Loucy (cell line): ENCODE measurements at regions not wholly inside any gene's neighbourhood (a gene's known extent, or its start where the extent isn't known, plus 50 kb on each side); places are given as distances from the start of the nearest gene placed in this dataset.

Experiments
- H2AFZ ChIP-seq: fragments of 200-600 bp; sonication (generic); 2 replicates; pipeline ENCODE4 v1.6.0; 2016; ENCODE audit warnings: antibody characterized with exemption, mild to moderate bottlenecking, low read length, moderate library complexity
- H3F3A ChIP-seq: fragments of 200-600 bp; 2 replicates; pipeline ENCODE4 v1.6.0; 2016; ENCODE audit warnings: antibody characterized with exemption, low read depth, mild to moderate bottlenecking
- H3K27me3 ChIP-seq: fragments of 200-600 bp; sonication (generic); 2 replicates; pipeline ENCODE4 v1.6.1; 2014; ENCODE audit warnings: low read length, mild to moderate bottlenecking; ENCODE audit not compliant: insufficient read depth, poor library complexity, severe bottlenecking
- H3K36me3 ChIP-seq: fragments of 200-600 bp; sonication (generic); 2 replicates; pipeline ENCODE4 v1.6.1; 2016; ENCODE audit warnings: low read length; ENCODE audit not compliant: insufficient read depth
- H3K4me1 ChIP-seq: fragments of 200-600 bp; sonication (generic); 2 replicates; pipeline ENCODE4 v1.5.1; 2014; ENCODE audit warnings: low read length, mild to moderate bottlenecking; ENCODE audit not compliant: insufficient read depth, poor library complexity, severe bottlenecking
- H3K4me2 ChIP-seq: fragments of 200-600 bp; sonication (generic); 2 replicates; pipeline ENCODE4 v1.6.0; 2014; ENCODE audit warnings: antibody characterized with exemption, low read length, low read depth, mild to moderate bottlenecking; ENCODE audit not compliant: poor library complexity, severe bottlenecking
- H3K4me3 ChIP-seq: fragments of 200-600 bp; sonication (generic); 2 replicates; pipeline ENCODE4 v1.5.1; 2014; ENCODE audit warnings: low read length, mild to moderate bottlenecking, mixed read lengths; ENCODE audit not compliant: poor library complexity, severe bottlenecking
- H3K79me2 ChIP-seq: fragments of 200-600 bp; sonication (generic); 2 replicates; pipeline ENCODE4 v1.6.1; 2014; ENCODE audit warnings: low read length; ENCODE audit not compliant: insufficient read depth
- H3K9ac ChIP-seq: fragments of 200-600 bp; sonication (generic); 2 replicates; pipeline ENCODE4 v1.6.0; 2014; ENCODE audit warnings: mild to moderate bottlenecking, low read depth, low read length, moderate library complexity; ENCODE audit not compliant: poor library complexity, severe bottlenecking
- H3K9me2 ChIP-seq: fragments of 200-600 bp; sonication (generic); replicated peaks from 2 replicates; pipeline ENCODE4 v1.6.1; 2016; ENCODE audit warnings: low read depth, low read length, mixed read lengths
- H3K9me3 ChIP-seq: fragments of 200-600 bp; sonication (generic); 2 replicates; pipeline ENCODE4 v1.6.1; 2014; ENCODE audit warnings: mild to moderate bottlenecking, antibody characterized with exemption, low read length, low read depth; ENCODE audit not compliant: insufficient read depth
- H4K20me1 ChIP-seq: fragments of 200-600 bp; sonication (generic); 2 replicates; pipeline ENCODE4 v1.6.0; 2014; ENCODE audit warnings: antibody characterized with exemption, low read length, mild to moderate bottlenecking; ENCODE audit not compliant: insufficient read depth, poor library complexity, severe bottlenecking
- EZH2phosphoT487 ChIP-seq: fragments of 200-600 bp; IDR thresholded peaks from 2 replicates; pipeline ENCODE4 v1.6.1; 2018; ENCODE audit warnings: antibody characterized with exemption, mild to moderate bottlenecking, moderate library complexity, borderline replicate concordance
- TF ChIP-seq, protein P1 (sequence below): fragments of 200-600 bp; sonication (generic); conservative IDR thresholded peaks from 2 replicates; pipeline ENCODE4 v1.5.1; 2014; ENCODE audit warnings: mild to moderate bottlenecking, antibody characterized with exemption, low read length

- no peaks in the 10 kb centered on the region for H4K20me1 ChIP-seq
- TF ChIP-seq, protein P1, sequence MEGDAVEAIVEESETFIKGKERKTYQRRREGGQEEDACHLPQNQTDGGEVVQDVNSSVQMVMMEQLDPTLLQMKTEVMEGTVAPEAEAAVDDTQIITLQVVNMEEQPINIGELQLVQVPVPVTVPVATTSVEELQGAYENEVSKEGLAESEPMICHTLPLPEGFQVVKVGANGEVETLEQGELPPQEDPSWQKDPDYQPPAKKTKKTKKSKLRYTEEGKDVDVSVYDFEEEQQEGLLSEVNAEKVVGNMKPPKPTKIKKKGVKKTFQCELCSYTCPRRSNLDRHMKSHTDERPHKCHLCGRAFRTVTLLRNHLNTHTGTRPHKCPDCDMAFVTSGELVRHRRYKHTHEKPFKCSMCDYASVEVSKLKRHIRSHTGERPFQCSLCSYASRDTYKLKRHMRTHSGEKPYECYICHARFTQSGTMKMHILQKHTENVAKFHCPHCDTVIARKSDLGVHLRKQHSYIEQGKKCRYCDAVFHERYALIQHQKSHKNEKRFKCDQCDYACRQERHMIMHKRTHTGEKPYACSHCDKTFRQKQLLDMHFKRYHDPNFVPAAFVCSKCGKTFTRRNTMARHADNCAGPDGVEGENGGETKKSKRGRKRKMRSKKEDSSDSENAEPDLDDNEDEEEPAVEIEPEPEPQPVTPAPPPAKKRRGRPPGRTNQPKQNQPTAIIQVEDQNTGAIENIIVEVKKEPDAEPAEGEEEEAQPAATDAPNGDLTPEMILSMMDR, result no peak
- no peak for TF ChIP-seq EZH2phosphoT487
These were observed 152.0 kb downstream of the BMP7 start for GRCh38 chr20:57114290-57115005.

GRCh38 chr20:57117296-57117695 lies 149.1 kb downstream of the BMP7 start:
- Histone ChIP-seq H3K9ac (no peak overlapping the region), H3K4me2 (no peak overlapping the region), H4K20me1 (no peaks in the 10 kb centered on the region), H3K9me3 (no peaks in the 10 kb centered on the region), H3K27me3 (no peaks in the 10 kb centered on the region), H2AFZ (no peak overlapping the region), H3K4me1 (no peaks in the 10 kb centered on the region), H3K9me2 (no peaks in the 10 kb centered on the region), H3K79me2 (no peaks in the 10 kb centered on the region), H3K4me3 (no peak overlapping the region), H3K36me3 (no peaks in the 10 kb centered on the region), H3F3A (no peaks in the 10 kb centered on the region)
- TF ChIP-seq, protein P1, result no peak
- TF ChIP-seq EZH2phosphoT487, result no peak

More at GRCh38 chr20:57114290-57115005, 152.0 kb downstream of the BMP7 start:
- H3K9me2 ChIP-seq, result no peaks in the 10 kb centered on the region
- no peak overlapping the region for H2AFZ ChIP-seq
- H3K9ac ChIP-seq, result no peak overlapping the region
- no peaks in the 10 kb centered on the region for H3F3A ChIP-seq
- no peaks in the 10 kb centered on the region for H3K79me2 ChIP-seq
- H3K4me1 ChIP-seq, result no peaks in the 10 kb centered on the region
- H3K27me3 ChIP-seq, result no peaks in the 10 kb centered on the region
- H3K36me3 ChIP-seq, result no peaks in the 10 kb centered on the region
- no peak overlapping the region for H3K4me3 ChIP-seq
- H3K4me2 ChIP-seq, result no peak overlapping the region
- no peaks in the 10 kb centered on the region for H3K9me3 ChIP-seq

DNA sequence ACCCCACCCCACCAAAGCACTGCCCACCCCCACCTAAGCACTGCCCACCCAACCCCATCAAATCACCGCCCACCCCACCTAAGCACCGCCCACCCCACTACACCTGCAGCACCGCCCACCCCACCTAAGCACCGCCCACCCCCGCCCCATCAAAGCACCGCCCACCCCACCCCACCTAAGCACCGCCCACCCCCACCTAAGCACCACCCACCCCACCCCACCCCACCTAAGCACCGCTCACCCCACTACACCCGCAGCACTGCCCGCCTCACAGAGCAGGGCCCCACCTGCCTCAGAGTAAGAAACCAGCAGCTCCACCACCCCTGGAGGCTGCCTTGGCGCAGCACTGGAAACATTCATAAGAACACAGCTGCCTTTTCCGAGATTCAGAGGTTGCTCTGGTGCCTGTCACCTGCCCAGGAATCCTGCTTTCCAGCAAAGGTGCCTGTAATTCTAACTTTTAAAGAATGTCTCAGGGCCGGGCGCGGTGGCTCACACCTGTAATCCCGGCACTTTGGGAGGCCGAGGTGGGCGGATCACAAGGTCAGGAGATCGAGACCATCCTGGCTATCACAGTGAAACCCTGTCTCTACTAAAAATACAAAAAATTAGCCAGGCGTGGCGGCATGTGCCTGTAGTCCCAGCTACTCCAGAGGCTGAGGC lies 148.2 kb downstream of the BMP7 start:
- no peaks in the 10 kb centered on the region for H3F3A ChIP-seq
- no peak overlapping the region for H3K4me3 ChIP-seq
- no peak overlapping the region for H3K9ac ChIP-seq
- H4K20me1 ChIP-seq, result no peaks in the 10 kb centered on the region
- no peaks in the 10 kb centered on the region for H3K9me3 ChIP-seq
- H3K4me2 ChIP-seq, result no peak overlapping the region
- no peaks in the 10 kb centered on the region for H3K9me2 ChIP-seq
- TF ChIP-seq, protein P1, result no peak
- H2AFZ ChIP-seq, result no peak overlapping the region
- no peaks in the 10 kb centered on the region for H3K79me2 ChIP-seq
- H3K27me3 ChIP-seq, result no peaks in the 10 kb centered on the region
- H3K36me3 ChIP-seq, result no peaks in the 10 kb centered on the region
- no peaks in the 10 kb centered on the region for H3K4me1 ChIP-seq
